22Rv1 (cell line): ENCODE measurements at regions not wholly inside any gene's neighbourhood (a gene's known extent, or its start where the extent isn't known, plus 50 kb on each side); places are given as distances from the start of the nearest gene placed in this dataset.

Source experiments
- H3K27ac ChIP-seq: fragments of 450-650 bp; 2 replicates; pipeline ENCODE4 v1.5.1; 2017
- ZFX ChIP-seq: fragments of 450-650 bp; IDR thresholded peaks from 2 replicates; pipeline ENCODE4 v1.6.1; 2017; ENCODE audit warnings: antibody characterized with exemption, borderline replicate concordance
- TF ChIP-seq, protein P1 (sequence below): fragments of 450-650 bp; IDR thresholded peaks from 2 replicates; pipeline ENCODE4 v1.5.1; 2017; ENCODE audit warnings: mild to moderate bottlenecking

DNA sequence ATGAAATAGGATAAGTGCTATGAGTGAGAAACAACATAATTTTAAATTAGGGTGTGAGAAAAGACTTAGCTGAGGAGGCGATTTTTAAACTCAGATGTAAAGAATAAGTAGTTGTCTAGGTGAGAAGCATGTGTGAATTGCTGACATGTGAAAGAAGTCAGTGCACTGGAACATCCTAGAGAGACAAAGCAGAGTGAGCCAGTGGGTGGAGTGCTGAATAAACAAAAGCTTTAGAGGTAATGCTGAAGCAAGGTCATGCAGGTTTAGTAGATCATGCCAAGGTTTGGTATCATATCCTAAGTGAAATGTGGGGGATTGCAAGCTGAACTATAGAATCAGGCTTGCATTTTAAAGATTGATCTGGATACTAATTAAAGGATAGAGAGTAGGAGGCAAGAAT, 89.4 kb downstream of the KIF2B start:
- TF ChIP-seq ZFX = no peak
- TF ChIP-seq, protein P1, sequence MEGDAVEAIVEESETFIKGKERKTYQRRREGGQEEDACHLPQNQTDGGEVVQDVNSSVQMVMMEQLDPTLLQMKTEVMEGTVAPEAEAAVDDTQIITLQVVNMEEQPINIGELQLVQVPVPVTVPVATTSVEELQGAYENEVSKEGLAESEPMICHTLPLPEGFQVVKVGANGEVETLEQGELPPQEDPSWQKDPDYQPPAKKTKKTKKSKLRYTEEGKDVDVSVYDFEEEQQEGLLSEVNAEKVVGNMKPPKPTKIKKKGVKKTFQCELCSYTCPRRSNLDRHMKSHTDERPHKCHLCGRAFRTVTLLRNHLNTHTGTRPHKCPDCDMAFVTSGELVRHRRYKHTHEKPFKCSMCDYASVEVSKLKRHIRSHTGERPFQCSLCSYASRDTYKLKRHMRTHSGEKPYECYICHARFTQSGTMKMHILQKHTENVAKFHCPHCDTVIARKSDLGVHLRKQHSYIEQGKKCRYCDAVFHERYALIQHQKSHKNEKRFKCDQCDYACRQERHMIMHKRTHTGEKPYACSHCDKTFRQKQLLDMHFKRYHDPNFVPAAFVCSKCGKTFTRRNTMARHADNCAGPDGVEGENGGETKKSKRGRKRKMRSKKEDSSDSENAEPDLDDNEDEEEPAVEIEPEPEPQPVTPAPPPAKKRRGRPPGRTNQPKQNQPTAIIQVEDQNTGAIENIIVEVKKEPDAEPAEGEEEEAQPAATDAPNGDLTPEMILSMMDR = no peak
- no peak overlapping the region for H3K27ac ChIP-seq

GRCh38 chr17:53919356-53919755, 96.6 kb downstream of the KIF2B start:
- TF ChIP-seq, protein P1 = no peak
- TF ChIP-seq ZFX = no peak
- no peak overlapping the region for H3K27ac ChIP-seq

GRCh38 chr17:53924530-53925455, 102.1 kb downstream of the KIF2B start:
- TF ChIP-seq, protein P1 = no peak
- TF ChIP-seq ZFX = no peak
- H3K27ac ChIP-seq = no peak overlapping the region

- TF ChIP-seq, protein P1 = no peak
- TF ChIP-seq ZFX = no peak
- no peak overlapping the region for H3K27ac ChIP-seq
These were observed 109.7 kb downstream of the KIF2B start for GRCh38 chr17:53932386-53932785.

DNA sequence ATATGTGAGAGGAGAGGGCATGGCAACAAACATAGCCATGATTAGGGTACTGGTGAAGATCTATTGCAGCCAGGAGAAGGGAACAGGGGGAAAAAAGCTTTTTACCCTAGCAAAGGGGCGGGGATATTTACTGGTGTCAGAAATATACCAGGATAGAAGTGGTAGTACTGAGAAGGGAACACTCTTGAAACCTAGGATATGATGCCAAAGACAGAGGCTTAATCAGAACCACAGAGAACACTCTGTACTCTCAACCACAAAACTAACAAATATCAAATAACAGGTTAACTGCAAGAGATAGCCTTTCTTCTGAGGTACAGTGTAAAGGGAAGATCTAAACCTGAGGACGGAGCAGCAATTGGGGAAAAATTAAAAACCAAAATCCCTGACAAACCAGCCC, 112.2 kb downstream of the KIF2B start:
- H3K27ac ChIP-seq = no peak overlapping the region
- TF ChIP-seq ZFX = no peak
- TF ChIP-seq, protein P1 = no peak

DNA sequence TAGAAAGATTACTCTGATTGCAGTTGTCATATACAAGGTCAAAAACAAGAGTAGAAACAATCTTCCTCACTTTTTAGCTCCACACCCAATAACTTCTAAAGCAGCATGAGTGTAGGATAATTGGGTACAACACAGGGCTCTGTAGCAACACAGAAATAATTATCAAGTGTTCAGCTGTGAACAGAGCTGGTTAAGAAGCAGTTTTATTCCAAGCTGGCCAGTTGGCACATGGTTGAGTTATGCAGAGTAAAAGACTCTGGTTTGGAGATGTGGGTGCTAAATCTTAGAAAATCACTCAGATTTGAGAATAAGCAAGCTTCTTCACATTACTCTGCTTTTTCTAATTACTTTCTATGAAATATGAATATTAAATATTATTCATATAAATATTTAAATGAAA, 118.5 kb downstream of the KIF2B start:
- no peak overlapping the region for H3K27ac ChIP-seq
- no peak for TF ChIP-seq ZFX
- TF ChIP-seq, protein P1 = no peak

GRCh38 chr17:53942436-53942835, 119.7 kb downstream of the KIF2B start:
- TF ChIP-seq ZFX = no peak
- TF ChIP-seq, protein P1 = no peak
- no peak overlapping the region for H3K27ac ChIP-seq
